GM18861 (cell line): ENCODE measurements at regions not wholly inside any gene's neighbourhood (a gene's known extent, or its start where the extent isn't known, plus 50 kb on each side); places are given as distances from the start of the nearest gene placed in this dataset.
"Not testable (repeated sequence)": the region's sequence is repeated elsewhere in the genome, so short reads cannot be mapped to it uniquely, and the experiment has no call there.

Experiments
- ATAC-seq: cut with Tn5 transposase; IDR thresholded peaks from one replicate; pipeline ENCODE4 v1.9.1; 2021; ENCODE audit not compliant: unreplicated experiment

- no peak for ATAC-seq
These were observed 789.1 kb upstream of the HS3ST5 start for GRCh38 chr6:115131709-115132490.

DNA sequence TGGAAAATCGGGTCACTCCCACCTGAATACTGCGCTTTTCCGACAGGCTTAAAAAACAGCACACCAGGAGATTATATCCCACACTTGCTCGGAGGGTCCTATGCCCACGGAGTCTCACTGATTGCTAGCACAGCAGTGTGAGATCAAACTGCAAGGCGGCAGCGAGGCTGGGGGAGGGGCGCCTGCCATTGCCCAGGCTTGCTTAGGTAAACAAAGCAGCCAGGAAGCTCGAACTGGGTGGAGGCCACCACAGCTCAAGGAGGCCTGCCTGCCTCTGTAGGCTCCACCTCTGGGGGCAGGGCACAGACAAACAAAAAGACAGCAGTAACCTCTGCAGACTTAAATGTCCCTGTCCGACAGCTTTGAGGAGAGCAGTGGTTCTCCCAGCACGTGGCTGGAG is 778.7 kb upstream of the HS3ST5 start:
- not testable (repeated sequence) for ATAC-seq

GRCh38 chr6:115120391-115120790 is 777.6 kb upstream of the HS3ST5 start:
- ATAC-seq = no peak

DNA sequence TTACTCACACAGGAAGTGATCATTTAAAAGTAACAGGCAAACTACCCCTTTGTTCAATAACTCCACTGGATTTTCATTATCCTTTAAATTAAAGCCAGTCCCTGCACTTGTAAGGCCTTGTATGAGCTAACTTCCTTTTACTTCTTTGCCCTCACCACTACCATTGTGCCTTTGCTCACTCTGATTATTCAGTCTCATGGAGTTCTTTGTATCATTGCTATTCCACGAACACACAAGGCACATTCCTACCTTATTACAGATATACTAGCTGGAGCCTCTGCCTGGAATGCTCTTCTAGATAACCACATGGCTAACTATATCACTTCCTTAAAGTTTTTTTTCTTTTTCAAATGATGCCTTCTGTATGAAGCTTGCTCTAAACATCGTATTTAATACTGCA is 748.6 kb upstream of the HS3ST5 start:
- no peak for ATAC-seq

- ATAC-seq = no peak
These were observed 735.7 kb upstream of the HS3ST5 start for GRCh38 chr6:115078555-115078954.

DNA sequence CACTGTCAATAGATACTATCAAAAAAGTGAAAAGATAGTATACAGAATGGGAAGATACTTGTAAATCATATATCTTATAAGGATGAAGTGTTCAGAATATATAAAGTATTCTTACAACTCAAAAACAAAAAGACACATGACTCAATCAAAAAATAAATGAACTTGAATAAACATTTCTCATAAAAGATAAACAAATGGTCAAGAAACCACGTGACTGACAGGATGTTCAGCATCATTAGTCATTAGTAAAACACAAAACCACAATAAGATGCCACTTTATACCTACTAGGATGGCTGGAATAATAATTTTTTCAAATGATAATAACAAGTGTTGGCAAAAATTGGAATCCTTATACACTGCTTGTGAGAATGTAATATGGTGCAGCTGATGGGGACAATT is 729.1 kb upstream of the HS3ST5 start:
- no peak for ATAC-seq

GRCh38 chr6:115067690-115068447 is 725.0 kb upstream of the HS3ST5 start:
- ATAC-seq = no peak

GRCh38 chr6:115064680-115065079 is 721.9 kb upstream of the HS3ST5 start:
- no peak for ATAC-seq

- no peak for ATAC-seq
These were observed 717.8 kb upstream of the HS3ST5 start for GRCh38 chr6:115060581-115060980.

DNA sequence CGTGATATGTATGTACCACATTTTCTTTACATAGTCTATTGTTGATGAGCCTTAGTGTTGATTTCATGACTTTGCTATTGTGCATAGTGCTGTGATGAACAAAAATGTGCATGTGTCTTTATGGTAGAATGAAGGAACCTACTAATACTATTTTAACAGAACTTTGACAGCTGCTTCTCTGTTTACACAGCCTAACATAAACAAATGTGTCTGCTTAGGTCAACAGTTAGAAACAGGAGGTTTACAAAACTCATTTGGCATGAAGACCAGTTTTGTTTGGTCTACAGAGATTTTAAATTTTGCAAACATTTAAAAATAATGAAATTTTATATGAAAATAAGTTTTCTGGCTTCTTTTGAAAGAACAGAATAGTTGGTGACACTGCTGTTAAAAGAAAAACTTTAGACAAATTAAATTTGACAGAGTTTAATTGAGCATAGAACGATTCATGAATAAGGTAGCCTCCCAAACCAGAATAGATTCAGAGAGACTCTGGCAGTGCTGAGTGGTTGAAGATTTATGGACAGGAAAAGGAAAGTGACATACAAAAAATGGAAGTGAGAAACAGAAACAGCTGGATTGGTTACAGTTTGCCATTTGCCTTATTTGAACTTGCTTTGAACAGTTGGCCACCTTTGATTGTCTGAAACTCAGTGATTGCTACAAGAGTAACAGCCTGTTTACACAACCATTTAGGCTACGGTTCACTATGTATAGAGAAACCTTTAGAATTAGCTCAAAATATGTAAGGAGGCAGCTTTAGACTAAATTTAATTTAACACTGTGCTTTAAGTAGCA is 715.8 kb upstream of the HS3ST5 start:
- ATAC-seq = no peak

DNA sequence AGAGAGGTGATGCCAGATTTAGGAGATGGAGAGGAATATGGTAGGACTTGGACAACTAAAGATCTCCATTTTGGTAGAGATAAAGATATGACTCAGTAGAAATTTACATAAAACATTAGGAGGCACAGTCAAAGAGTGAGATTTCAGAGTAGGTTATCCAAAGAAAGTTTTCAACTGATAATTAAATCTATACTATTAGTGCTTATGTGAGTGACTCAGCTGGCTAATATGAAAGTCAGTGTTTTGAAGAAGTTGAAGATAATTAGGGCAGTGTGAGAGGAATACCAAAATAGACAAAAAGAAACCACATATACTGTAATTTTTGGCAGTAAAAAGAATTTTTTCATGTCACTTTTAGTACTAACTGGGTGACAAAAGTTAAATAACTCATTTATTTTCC is 712.8 kb upstream of the HS3ST5 start:
- ATAC-seq = no peak

GRCh38 chr6:115054242-115054641 is 711.4 kb upstream of the HS3ST5 start:
- not testable (repeated sequence) for ATAC-seq

DNA sequence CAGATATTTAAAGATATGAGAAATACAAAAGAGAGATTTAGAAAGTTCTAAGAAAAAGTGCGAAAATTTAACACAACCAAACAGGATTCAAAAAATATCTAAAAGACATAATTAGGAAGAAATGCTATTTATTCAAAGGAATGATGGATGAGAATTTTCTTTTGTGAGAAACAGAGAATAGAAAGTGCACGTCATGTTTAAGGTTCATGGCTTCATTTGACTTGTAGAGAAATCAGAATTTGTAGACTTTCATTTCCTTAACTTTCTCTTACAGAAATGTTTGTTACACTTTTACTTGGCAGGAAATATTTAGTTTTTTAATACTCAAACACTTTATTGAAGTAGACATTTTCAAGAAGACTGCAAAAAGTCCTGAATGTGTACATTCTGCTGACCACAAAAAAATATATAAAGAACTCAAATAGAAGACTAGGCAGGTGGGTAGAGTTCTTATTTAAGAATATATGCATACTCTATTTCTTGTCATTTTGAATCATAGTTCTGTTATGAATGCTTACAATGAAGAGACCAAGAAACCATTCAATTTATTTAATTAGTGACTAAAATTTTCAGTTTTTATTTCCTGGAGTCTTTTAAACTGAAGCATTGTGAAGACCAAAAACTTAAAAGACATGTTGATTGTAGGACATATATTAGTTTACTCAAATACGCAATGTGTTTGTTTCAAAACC is 710.5 kb upstream of the HS3ST5 start:
- no peak for ATAC-seq

GRCh38 chr6:115016593-115016992 is 673.8 kb upstream of the HS3ST5 start:
- no peak for ATAC-seq

- ATAC-seq = no peak
These were observed 662.2 kb upstream of the HS3ST5 start for GRCh38 chr6:115004982-115005381.

DNA sequence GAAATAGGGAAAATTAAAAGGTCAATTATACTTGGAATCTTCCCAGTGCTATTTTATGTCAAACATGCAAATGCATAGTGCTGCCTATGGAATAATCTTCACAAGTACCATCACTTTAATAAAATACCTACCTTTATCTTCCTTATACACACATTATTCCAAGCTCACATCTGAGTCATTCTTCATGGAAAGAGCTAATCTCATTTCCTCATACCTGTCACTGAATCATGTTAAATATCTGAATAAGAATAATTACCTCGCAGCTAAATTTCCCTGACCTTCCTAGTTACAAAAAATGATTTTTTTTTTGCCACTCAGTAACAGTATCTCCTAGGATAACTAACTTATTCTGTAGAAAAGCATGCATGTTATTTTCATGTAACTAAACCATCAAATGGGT is 661.4 kb upstream of the HS3ST5 start:
- no peak for ATAC-seq

GRCh38 chr6:115001731-115002350 is 659.0 kb upstream of the HS3ST5 start:
- ATAC-seq = no peak

- no peak for ATAC-seq
These were observed 657.9 kb upstream of the HS3ST5 start for GRCh38 chr6:115000736-115001135.

- no peak for ATAC-seq
These were observed 655.7 kb upstream of the HS3ST5 start for GRCh38 chr6:114998492-114998891.

GRCh38 chr6:114997813-114998292 is 655.0 kb upstream of the HS3ST5 start:
- peak; percentile 57 for ATAC-seq
